ENCODE measurements at regions not wholly inside any gene's neighbourhood (a gene's known extent, or its start where the extent isn't known, plus 50 kb on each side); places are given as distances from the start of the nearest gene placed in this dataset.
"Not testable (repeated sequence)": the region's sequence is repeated elsewhere in the genome, so short reads cannot be mapped to it uniquely, and the experiment has no call there.

DNA sequence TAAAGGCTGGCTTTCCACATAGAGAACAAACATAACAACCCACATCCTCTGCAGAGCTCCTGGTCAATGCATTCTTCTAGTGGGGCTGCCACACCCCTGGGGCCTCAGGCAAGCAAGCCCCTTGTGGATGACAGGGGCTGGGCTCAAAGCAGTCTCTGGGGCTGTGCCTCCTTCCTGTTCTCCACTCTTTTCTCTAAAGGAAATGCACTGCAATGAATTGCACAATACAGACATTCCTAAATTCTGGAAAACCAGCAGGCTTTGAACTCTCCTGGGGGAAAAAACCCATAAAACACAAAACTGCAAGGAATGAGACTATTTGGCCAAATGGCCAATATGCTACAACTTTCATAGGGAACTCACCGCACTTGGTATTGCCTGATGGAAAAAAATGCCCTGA, 293.9 kb upstream of the PLGLB2 start:
- peaks cover 25% of the 10 kb centered on the region for H3K4me1 Mint-ChIP-seq (ENCODE audit: low read depth)
- not testable (repeated sequence) for H3K36me3 Mint-ChIP-seq (ENCODE audit: low read depth); H3K9me3 Mint-ChIP-seq; H3K27ac Mint-ChIP-seq; H3K4me3 Mint-ChIP-seq; H3K27me3 Mint-ChIP-seq

DNA sequence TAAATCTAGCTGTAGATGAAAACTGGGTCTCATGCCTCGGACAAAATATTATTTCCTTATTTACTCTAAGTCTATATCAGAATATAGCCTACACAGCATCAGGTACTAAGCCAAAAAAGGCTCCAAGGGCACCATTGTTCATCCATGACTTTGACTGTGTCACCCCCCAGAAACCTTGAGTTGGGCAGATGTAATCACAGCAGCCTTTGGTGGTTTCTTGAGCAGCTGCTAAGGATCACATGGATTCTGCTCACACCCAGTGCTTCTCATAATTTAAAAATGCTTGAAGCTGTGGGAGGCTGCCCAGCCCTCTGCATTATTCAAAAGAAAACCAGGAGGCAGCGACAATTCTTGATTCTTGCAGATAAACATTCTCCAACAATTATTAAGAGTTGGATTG, 293.5 kb upstream of the PLGLB2 start:
- not testable (repeated sequence) for H3K9me3 Mint-ChIP-seq; H3K4me3 Mint-ChIP-seq; H3K27ac Mint-ChIP-seq; H3K36me3 Mint-ChIP-seq (ENCODE audit: low read depth); H3K27me3 Mint-ChIP-seq
- peaks cover 28% of the 10 kb centered on the region for H3K4me1 Mint-ChIP-seq (ENCODE audit: low read depth)

DNA sequence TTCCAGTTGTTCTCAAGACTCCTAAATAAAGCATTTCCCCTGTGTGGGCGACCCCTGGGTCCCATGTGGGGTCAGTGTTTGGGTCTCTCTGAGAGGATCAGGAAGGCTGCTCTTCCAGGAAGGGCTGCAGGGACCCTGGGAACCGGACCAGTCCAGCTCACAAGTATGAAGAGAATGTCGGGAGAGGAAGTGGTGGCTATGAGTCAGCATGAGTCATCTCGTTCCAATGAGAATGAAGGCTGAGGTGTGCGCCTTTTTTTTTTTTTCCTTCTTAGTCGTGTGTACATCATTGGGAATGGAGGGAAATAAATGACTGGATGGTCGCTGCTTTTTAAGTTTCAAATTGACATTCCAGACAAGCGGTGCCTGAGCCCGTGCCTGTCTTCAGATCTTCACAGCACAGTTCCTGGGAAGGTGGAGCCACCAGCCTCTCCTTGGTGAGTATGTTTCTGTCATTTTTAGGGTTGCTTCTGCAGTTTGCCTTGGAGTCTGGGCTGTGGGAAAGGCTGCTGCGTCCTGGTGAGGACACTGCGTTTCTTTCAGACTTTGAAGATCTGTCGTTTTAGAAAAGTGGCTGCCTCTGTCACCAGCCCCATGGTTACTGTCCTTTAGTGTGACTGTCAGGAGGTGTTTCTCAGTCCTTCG, 292.6 kb upstream of the PLGLB2 start:
- H3K4me1 Mint-ChIP-seq (ENCODE audit: low read depth): peaks cover 29% of the 10 kb centered on the region
- not testable (repeated sequence) for H3K27me3 Mint-ChIP-seq; H3K9me3 Mint-ChIP-seq; H3K36me3 Mint-ChIP-seq (ENCODE audit: low read depth)
- peak overlapping the region; percentile 26 for H3K27ac Mint-ChIP-seq
- H3K4me3 Mint-ChIP-seq: peak overlapping the region; percentile 67

- not testable (repeated sequence) for H3K9me3 Mint-ChIP-seq; H3K36me3 Mint-ChIP-seq (ENCODE audit: low read depth); H3K27me3 Mint-ChIP-seq
- Mint-ChIP-seq H3K4me3 (peak overlapping the region; percentile 67), H3K27ac (peak overlapping the region; percentile 26), H3K4me1 (ENCODE audit: low read depth) (peaks cover 29% of the 10 kb centered on the region)
Measured at GRCh38 chr2:87455854-87456249, 292.0 kb upstream of the PLGLB2 start.

GRCh38 chr2:87456477-87457128, 291.3 kb upstream of the PLGLB2 start:
- H3K27me3 Mint-ChIP-seq; H3K36me3 Mint-ChIP-seq (ENCODE audit: low read depth); H3K9me3 Mint-ChIP-seq: not testable (repeated sequence)
- Mint-ChIP-seq H3K4me3 (peak overlapping the region; percentile 84), H3K4me1 (ENCODE audit: low read depth) (peaks cover 30% of the 10 kb centered on the region), H3K27ac (peak overlapping the region; percentile 87)

- not testable (repeated sequence) for H3K27ac Mint-ChIP-seq, H3K9me3 Mint-ChIP-seq, H3K4me3 Mint-ChIP-seq, H3K27me3 Mint-ChIP-seq
- Mint-ChIP-seq H3K36me3 (ENCODE audit: low read depth) (peaks cover 11% of the 10 kb centered on the region), H3K4me1 (ENCODE audit: low read depth) (peaks cover 33% of the 10 kb centered on the region)
Measured at GRCh38 chr2:87457129-87457499, 290.8 kb upstream of the PLGLB2 start.

GRCh38 chr2:87458938-87459337, 288.9 kb upstream of the PLGLB2 start:
- H3K36me3 Mint-ChIP-seq (ENCODE audit: low read depth): peaks cover 11% of the 10 kb centered on the region
- not testable (repeated sequence) for H3K27me3 Mint-ChIP-seq, H3K9me3 Mint-ChIP-seq
- H3K4me3 Mint-ChIP-seq: peak overlapping the region; percentile 86
- peak overlapping the region; percentile 85 for H3K27ac Mint-ChIP-seq
- H3K4me1 Mint-ChIP-seq (ENCODE audit: low read depth): peaks cover 29% of the 10 kb centered on the region

DNA sequence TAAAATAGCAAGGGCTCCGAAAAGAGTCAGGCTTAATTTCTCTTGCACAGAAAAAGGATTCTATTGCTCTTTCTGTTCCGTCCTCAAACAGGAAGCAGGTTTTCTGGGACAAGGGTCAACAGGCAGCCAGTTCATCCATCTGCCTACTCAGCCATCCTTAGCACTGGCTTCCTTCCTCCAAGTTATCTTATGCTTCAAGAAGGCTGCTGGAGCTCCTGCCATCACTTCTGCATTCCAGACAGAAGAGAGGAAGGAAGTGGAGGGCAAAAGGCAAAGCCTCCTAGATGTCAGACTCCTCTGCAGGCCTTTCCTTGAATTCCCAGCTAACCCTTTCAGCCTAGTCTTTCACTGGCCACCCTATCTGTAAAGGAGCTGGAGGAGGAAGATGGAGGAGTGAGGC, 287.8 kb upstream of the PLGLB2 start:
- H3K27ac Mint-ChIP-seq, H3K27me3 Mint-ChIP-seq, H3K4me3 Mint-ChIP-seq, H3K9me3 Mint-ChIP-seq: not testable (repeated sequence)
- H3K4me1 Mint-ChIP-seq (ENCODE audit: low read depth): peaks cover 31% of the 10 kb centered on the region
- H3K36me3 Mint-ChIP-seq (ENCODE audit: low read depth): peaks cover 11% of the 10 kb centered on the region

- not testable (repeated sequence) for H3K27ac Mint-ChIP-seq, H3K27me3 Mint-ChIP-seq
- H3K4me1 Mint-ChIP-seq (ENCODE audit: low read depth): peaks cover 35% of the 10 kb centered on the region
Measured at GRCh38 chr2:87460662-87461061, 287.2 kb upstream of the PLGLB2 start.

GRCh38 chr2:87461671-87462070, 286.2 kb upstream of the PLGLB2 start:
- not testable (repeated sequence) for H3K9me3 Mint-ChIP-seq, H3K27me3 Mint-ChIP-seq, H3K4me3 Mint-ChIP-seq, H3K27ac Mint-ChIP-seq
- Mint-ChIP-seq H3K4me1 (ENCODE audit: low read depth) (peaks cover 37% of the 10 kb centered on the region), H3K36me3 (ENCODE audit: low read depth) (peaks cover 11% of the 10 kb centered on the region)

More at GRCh38 chr2:87460662-87461061, 287.2 kb upstream of the PLGLB2 start:
- H3K9me3 Mint-ChIP-seq, H3K4me3 Mint-ChIP-seq: not testable (repeated sequence)
- H3K36me3 Mint-ChIP-seq (ENCODE audit: low read depth): peaks cover 11% of the 10 kb centered on the region

- H3K4me3 Mint-ChIP-seq: peak overlapping the region; percentile 19
- H3K9me3 Mint-ChIP-seq; H3K27me3 Mint-ChIP-seq; H3K36me3 Mint-ChIP-seq (ENCODE audit: low read depth): not testable (repeated sequence)
- peaks cover 49% of the 10 kb centered on the region for H3K4me1 Mint-ChIP-seq (ENCODE audit: low read depth)
- H3K27ac Mint-ChIP-seq: peak overlapping the region; percentile 82
Measured at GRCh38 chr2:87464219-87464618, 283.7 kb upstream of the PLGLB2 start.

- not testable (repeated sequence) for H3K27me3 Mint-ChIP-seq, H3K9me3 Mint-ChIP-seq, H3K4me3 Mint-ChIP-seq
- Mint-ChIP-seq H3K4me1 (ENCODE audit: low read depth) (peaks cover 56% of the 10 kb centered on the region), H3K36me3 (ENCODE audit: low read depth) (peaks cover 12% of the 10 kb centered on the region), H3K27ac (peak overlapping the region; percentile 4)
Measured at GRCh38 chr2:87465730-87466129, 282.2 kb upstream of the PLGLB2 start.

DNA sequence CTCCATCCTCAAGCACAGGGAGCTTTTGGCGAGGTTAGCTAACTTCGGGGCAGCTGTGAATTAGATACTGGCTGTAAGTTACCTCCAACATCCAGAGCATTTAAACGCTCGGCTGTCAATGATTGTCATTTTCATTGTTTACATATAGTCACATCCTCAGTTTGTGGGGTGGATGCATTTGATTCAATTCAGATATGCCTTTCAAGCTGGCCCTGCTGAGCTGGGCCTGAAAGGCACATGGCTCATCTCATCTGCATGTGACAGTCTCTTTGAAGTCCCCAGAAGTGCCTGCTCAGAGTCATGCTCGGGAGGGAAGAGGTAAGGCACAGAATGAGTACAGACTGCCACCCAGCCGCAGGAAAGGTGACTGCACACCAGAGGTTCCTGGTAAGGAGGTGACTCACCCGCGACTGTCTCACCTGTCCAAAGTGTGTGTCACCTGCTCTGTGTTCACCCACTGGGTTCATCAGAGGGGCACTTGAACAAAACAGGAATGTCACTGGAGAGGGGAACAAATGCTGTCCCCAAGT, 281.2 kb upstream of the PLGLB2 start:
- H3K27ac Mint-ChIP-seq: peak overlapping the region; percentile 80
- not testable (repeated sequence) for H3K4me3 Mint-ChIP-seq

DNA sequence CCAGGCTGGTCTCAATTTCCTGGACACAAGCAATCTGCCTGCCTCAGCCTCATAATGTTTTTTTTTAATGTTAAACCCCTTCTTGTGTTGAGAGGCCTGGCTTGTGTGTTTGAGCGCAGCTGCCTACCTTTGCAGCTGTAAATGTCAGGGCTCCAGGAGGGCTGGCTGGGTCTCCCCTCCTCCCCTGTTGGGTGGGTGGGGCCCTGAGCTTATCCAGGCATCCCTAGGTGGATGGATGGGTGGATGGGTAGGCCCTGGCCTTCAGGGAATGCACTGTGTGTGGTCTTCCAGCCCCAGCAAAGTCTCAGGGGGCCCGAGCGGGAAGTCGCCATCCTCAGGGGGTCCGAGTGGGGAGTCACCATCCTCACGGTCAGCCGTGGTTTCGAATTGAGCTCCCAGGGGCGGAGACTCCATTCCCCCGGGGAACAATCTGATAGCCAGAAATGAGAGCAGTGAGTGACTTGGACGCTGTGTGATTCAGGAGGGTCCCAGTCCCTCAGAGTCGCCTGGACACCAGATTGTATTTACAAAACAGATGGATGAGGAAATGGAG, 279.4 kb upstream of the PLGLB2 start:
- H3K36me3 Mint-ChIP-seq (ENCODE audit: low read depth): peaks cover 14% of the 10 kb centered on the region
- H3K9me3 Mint-ChIP-seq, H3K27me3 Mint-ChIP-seq, H3K4me3 Mint-ChIP-seq: not testable (repeated sequence)
- H3K4me1 Mint-ChIP-seq (ENCODE audit: low read depth): peaks cover 60% of the 10 kb centered on the region
- H3K27ac Mint-ChIP-seq: peak overlapping the region; percentile 83

More for the DNA sequence above, 281.2 kb upstream of the PLGLB2 start:
- Mint-ChIP-seq H3K36me3 (ENCODE audit: low read depth) (peaks cover 16% of the 10 kb centered on the region), H3K4me1 (ENCODE audit: low read depth) (peaks cover 59% of the 10 kb centered on the region)
- not testable (repeated sequence) for H3K27me3 Mint-ChIP-seq, H3K9me3 Mint-ChIP-seq

GRCh38 chr2:87469180-87470151, 278.4 kb upstream of the PLGLB2 start:
- not testable (repeated sequence) for H3K27me3 Mint-ChIP-seq, H3K9me3 Mint-ChIP-seq
- Mint-ChIP-seq H3K27ac (peak overlapping the region; percentile 99), H3K4me3 (peak overlapping the region; percentile 93), H3K36me3 (ENCODE audit: low read depth) (peaks cover 14% of the 10 kb centered on the region), H3K4me1 (ENCODE audit: low read depth) (peaks cover 57% of the 10 kb centered on the region)
